ENCODE measurements at regions not wholly inside any gene's neighbourhood (a gene's known extent, or its start where the extent isn't known, plus 50 kb on each side); places are given as distances from the start of the nearest gene placed in this dataset.
A peak's percentile ranks its signal among the peaks of the same experiment; 100 is the strongest.

GRCh38 chr9:86521977-86522376 is 167.8 kb upstream of the TUT7 start:
- no peak overlapping the region for H3K4me3 ChIP-seq
- no peak for TF ChIP-seq CTCF (IDR thresholded peaks at IDR 0.05; ENCODE audit: control extremely low read depth, extremely low read depth)
- H3K36me3 ChIP-seq (ENCODE audit: control insufficient read depth in 4 of 4, insufficient read depth in 4 of 4, low read length in 4 of 4), result no peaks in the 10 kb centered on the region
- 64 to 72% methylated on average over 5 of the region's 5 CpGs for WGBS, 2 donors
- no peak overlapping the region for H3K9ac ChIP-seq (ENCODE audit: insufficient read depth in 1 of 2, low read length in 2 of 2)
- H3K27me3 ChIP-seq (ENCODE audit: control insufficient read depth in 3 of 3, insufficient read depth in 3 of 3, low read length in 2 of 3), result peaks cover 0 to 3% (median 0%) of the 10 kb centered on the region in 3 donors
- H3K4me1 ChIP-seq (ENCODE audit: control insufficient read depth in 5 of 5, insufficient read depth in 5 of 5, low read length in 5 of 5), result no peaks in the 10 kb centered on the region
- H3K27ac ChIP-seq (ENCODE audit: low read depth in 1 of 2, low read length in 1 of 2), result no peak overlapping the region
- DNase-seq (peak; percentile 38 to 83 (median 74)), ATAC-seq (ENCODE audit: insufficient read depth, low FRiP score) (no peak)
- no peaks in the 10 kb centered on the region for H3K9me3 ChIP-seq (ENCODE audit: control insufficient read depth in 4 of 4, insufficient read depth in 3 of 4, low read length in 3 of 4)

- H3K9ac ChIP-seq (ENCODE audit: insufficient read depth in 1 of 2, low read length in 2 of 2), result no peak overlapping the region
- ATAC-seq (ENCODE audit: insufficient read depth, low FRiP score), result no peak
- no peak for DNase-seq
- 85 to 92% methylated on average over 4 of the region's 4 CpGs for WGBS, 2 donors
- no peak overlapping the region for H3K4me3 ChIP-seq
- no peak for TF ChIP-seq CTCF (IDR thresholded peaks at IDR 0.05; ENCODE audit: control extremely low read depth, extremely low read depth)
- peaks cover 0 to 3% (median 0%) of the 10 kb centered on the region in 3 donors for H3K27me3 ChIP-seq (ENCODE audit: control insufficient read depth in 3 of 3, insufficient read depth in 3 of 3, low read length in 2 of 3)
- H3K27ac ChIP-seq (ENCODE audit: low read depth in 1 of 2, low read length in 1 of 2), result no peak overlapping the region
- no peaks in the 10 kb centered on the region for H3K36me3 ChIP-seq (ENCODE audit: control insufficient read depth in 4 of 4, insufficient read depth in 4 of 4, low read length in 4 of 4)
- no peaks in the 10 kb centered on the region for H3K4me1 ChIP-seq (ENCODE audit: control insufficient read depth in 5 of 5, insufficient read depth in 5 of 5, low read length in 5 of 5)
- H3K9me3 ChIP-seq (ENCODE audit: control insufficient read depth in 4 of 4, insufficient read depth in 3 of 4, low read length in 3 of 4), result no peaks in the 10 kb centered on the region
Measured at GRCh38 chr9:86521322-86521721, 167.1 kb upstream of the TUT7 start.

- H3K4me1 ChIP-seq (ENCODE audit: control insufficient read depth in 5 of 5, insufficient read depth in 5 of 5, low read length in 5 of 5), result no peaks in the 10 kb centered on the region
- no peak overlapping the region for H3K9ac ChIP-seq (ENCODE audit: insufficient read depth in 1 of 2, low read length in 2 of 2)
- no peaks in the 10 kb centered on the region for H3K27me3 ChIP-seq (ENCODE audit: control insufficient read depth in 3 of 3, insufficient read depth in 3 of 3, low read length in 2 of 3)
- ATAC-seq (ENCODE audit: insufficient read depth, low FRiP score), result no peak
- no peaks in the 10 kb centered on the region for H3K36me3 ChIP-seq (ENCODE audit: control insufficient read depth in 4 of 4, insufficient read depth in 4 of 4, low read length in 4 of 4)
- no peaks in the 10 kb centered on the region for H3K9me3 ChIP-seq (ENCODE audit: control insufficient read depth in 4 of 4, insufficient read depth in 3 of 4, low read length in 3 of 4)
- no peak for DNase-seq
- H3K4me3 ChIP-seq, result no peak overlapping the region
- no peak for TF ChIP-seq CTCF (IDR thresholded peaks at IDR 0.05; ENCODE audit: control extremely low read depth, extremely low read depth)
- no peak overlapping the region for H3K27ac ChIP-seq (ENCODE audit: low read depth in 1 of 2, low read length in 1 of 2)
Measured at GRCh38 chr9:86519066-86519615, 164.9 kb upstream of the TUT7 start.

GRCh38 chr9:86517475-86517874 is 163.3 kb upstream of the TUT7 start:
- Histone ChIP-seq H3K36me3 (ENCODE audit: control insufficient read depth in 4 of 4, insufficient read depth in 4 of 4, low read length in 4 of 4) (no peaks in the 10 kb centered on the region), H3K27ac (ENCODE audit: low read depth in 1 of 2, low read length in 1 of 2) (no peak overlapping the region), H3K9ac (ENCODE audit: insufficient read depth in 1 of 2, low read length in 2 of 2) (no peak overlapping the region), H3K27me3 (ENCODE audit: control insufficient read depth in 3 of 3, insufficient read depth in 3 of 3, low read length in 2 of 3) (no peaks in the 10 kb centered on the region), H3K4me1 (ENCODE audit: control insufficient read depth in 5 of 5, insufficient read depth in 5 of 5, low read length in 5 of 5) (peaks cover 0 to 3% (median 0%) of the 10 kb centered on the region in 5 donors), H3K4me3 (no peak overlapping the region), H3K9me3 (ENCODE audit: control insufficient read depth in 4 of 4, insufficient read depth in 3 of 4, low read length in 3 of 4) (no peaks in the 10 kb centered on the region)
- WGBS, 2 donors, result 79 to 83% methylated on average over 1 of the region's 1 CpG
- ATAC-seq (ENCODE audit: insufficient read depth, low FRiP score) (no peak), DNase-seq (peak in 1 of 3 donors; percentile 13)
- no peak for TF ChIP-seq CTCF (IDR thresholded peaks at IDR 0.05; ENCODE audit: control extremely low read depth, extremely low read depth)

Measured in lung (tissue), 11 donors.